Activated naive CD8-positive, alpha-beta T cell treated with anti-CD3 and anti-CD28 coated beads, Interleukin-2, amount 50 U/mL, for 24 hours (primary cell): ENCODE measurements at regions not wholly inside any gene's neighbourhood (a gene's known extent, or its start where the extent isn't known, plus 50 kb on each side); places are given as distances from the start of the nearest gene placed in this dataset.

Source experiments
- ATAC-seq: fragments of 150-1000 bp; cut with Tn5 transposase; one replicate; pipeline ENCODE4 v1.10.0; 2021
- DNase-seq: peaks from one replicate; pipeline ENCODE4 v3.0.0; 2021
- H3K27ac Mint-ChIP-seq: one replicate; pipeline ENCODE4 v1.8.0; 2021; ENCODE audit warnings: mild to moderate bottlenecking, mixed read lengths
- H3K27me3 Mint-ChIP-seq: one replicate; pipeline ENCODE4 v1.8.0; 2021; ENCODE audit warnings: mixed read lengths
- H3K36me3 Mint-ChIP-seq: one replicate; pipeline ENCODE4 v1.8.0; 2021; ENCODE audit warnings: low read depth, mixed read lengths
- H3K4me1 Mint-ChIP-seq: one replicate; pipeline ENCODE4 v1.8.0; 2021; ENCODE audit warnings: mixed read lengths
- H3K4me3 Mint-ChIP-seq: one replicate; pipeline ENCODE4 v1.8.0; 2021; ENCODE audit warnings: mild to moderate bottlenecking, moderate library complexity, mixed read lengths
- H3K9me3 Mint-ChIP-seq: one replicate; pipeline ENCODE4 v1.8.0; 2021; ENCODE audit warnings: mixed read lengths

GRCh38 chr2:219718066-219718465 lies 90.6 kb downstream of the SLC4A3 start:
- no peaks in the 10 kb centered on the region for H3K36me3 Mint-ChIP-seq
- H3K27me3 Mint-ChIP-seq: peaks cover 6% of the 10 kb centered on the region
- ATAC-seq (no peak), DNase-seq (no peak)
- H3K4me1 Mint-ChIP-seq: no peaks in the 10 kb centered on the region
- H3K27ac Mint-ChIP-seq: no peak overlapping the region
- no peak overlapping the region for H3K4me3 Mint-ChIP-seq
- peaks cover 4% of the 10 kb centered on the region for H3K9me3 Mint-ChIP-seq

GRCh38 chr2:219719521-219719920 lies 92.1 kb downstream of the SLC4A3 start:
- no peaks in the 10 kb centered on the region for H3K9me3 Mint-ChIP-seq
- H3K27ac Mint-ChIP-seq: no peak overlapping the region
- H3K4me3 Mint-ChIP-seq: no peak overlapping the region
- H3K36me3 Mint-ChIP-seq: no peaks in the 10 kb centered on the region
- ATAC-seq (no peak), DNase-seq (no peak)
- H3K27me3 Mint-ChIP-seq: peaks cover 6% of the 10 kb centered on the region
- no peaks in the 10 kb centered on the region for H3K4me1 Mint-ChIP-seq

- no peaks in the 10 kb centered on the region for H3K9me3 Mint-ChIP-seq
- ATAC-seq (no peak), DNase-seq (no peak)
- no peaks in the 10 kb centered on the region for H3K4me1 Mint-ChIP-seq
- no peak overlapping the region for H3K27ac Mint-ChIP-seq
- H3K27me3 Mint-ChIP-seq: peaks cover 9% of the 10 kb centered on the region
- H3K36me3 Mint-ChIP-seq: no peaks in the 10 kb centered on the region
- no peak overlapping the region for H3K4me3 Mint-ChIP-seq
These were observed 93.5 kb downstream of the SLC4A3 start for GRCh38 chr2:219720956-219721355.

- H3K36me3 Mint-ChIP-seq: no peaks in the 10 kb centered on the region
- H3K9me3 Mint-ChIP-seq: no peaks in the 10 kb centered on the region
- no peak overlapping the region for H3K27ac Mint-ChIP-seq
- no peaks in the 10 kb centered on the region for H3K4me1 Mint-ChIP-seq
- ATAC-seq (no peak), DNase-seq (no peak)
- peaks cover 7% of the 10 kb centered on the region for H3K27me3 Mint-ChIP-seq
- no peak overlapping the region for H3K4me3 Mint-ChIP-seq
These were observed 94.9 kb downstream of the SLC4A3 start for GRCh38 chr2:219722276-219722879.

GRCh38 chr2:219723311-219723710 lies 95.9 kb downstream of the SLC4A3 start:
- Mint-ChIP-seq H3K4me1 (no peaks in the 10 kb centered on the region), H3K27ac (no peak overlapping the region), H3K27me3 (peaks cover 7% of the 10 kb centered on the region), H3K36me3 (no peaks in the 10 kb centered on the region), H3K4me3 (no peak overlapping the region), H3K9me3 (no peaks in the 10 kb centered on the region)
- DNase-seq (no peak), ATAC-seq (no peak)

GRCh38 chr2:219724628-219725027 lies 97.2 kb downstream of the SLC4A3 start:
- Mint-ChIP-seq H3K27ac (no peak overlapping the region), H3K4me1 (no peaks in the 10 kb centered on the region), H3K9me3 (no peaks in the 10 kb centered on the region), H3K36me3 (no peaks in the 10 kb centered on the region), H3K27me3 (peaks cover 6% of the 10 kb centered on the region), H3K4me3 (no peak overlapping the region)
- ATAC-seq (no peak), DNase-seq (no peak)

GRCh38 chr2:219726916-219727315 lies 99.5 kb downstream of the SLC4A3 start:
- H3K9me3 Mint-ChIP-seq: no peaks in the 10 kb centered on the region
- no peaks in the 10 kb centered on the region for H3K36me3 Mint-ChIP-seq
- DNase-seq (no peak), ATAC-seq (no peak)
- H3K27ac Mint-ChIP-seq: no peak overlapping the region
- no peaks in the 10 kb centered on the region for H3K4me1 Mint-ChIP-seq
- H3K4me3 Mint-ChIP-seq: no peak overlapping the region
- H3K27me3 Mint-ChIP-seq: peaks cover 8% of the 10 kb centered on the region

- H3K36me3 Mint-ChIP-seq: no peaks in the 10 kb centered on the region
- H3K9me3 Mint-ChIP-seq: no peaks in the 10 kb centered on the region
- no peak for DNase-seq
- peaks cover 12% of the 10 kb centered on the region for H3K27me3 Mint-ChIP-seq
- ATAC-seq: no peak
- no peak overlapping the region for H3K4me3 Mint-ChIP-seq
- no peaks in the 10 kb centered on the region for H3K4me1 Mint-ChIP-seq
- no peak overlapping the region for H3K27ac Mint-ChIP-seq
These were observed 100.5 kb downstream of the SLC4A3 start for GRCh38 chr2:219727771-219728429.

- no peak overlapping the region for H3K4me3 Mint-ChIP-seq
- DNase-seq (no peak), ATAC-seq (no peak)
- H3K4me1 Mint-ChIP-seq: no peaks in the 10 kb centered on the region
- H3K27ac Mint-ChIP-seq: no peak overlapping the region
- no peaks in the 10 kb centered on the region for H3K36me3 Mint-ChIP-seq
- peaks cover 14% of the 10 kb centered on the region for H3K27me3 Mint-ChIP-seq
- H3K9me3 Mint-ChIP-seq: no peaks in the 10 kb centered on the region
These were observed 101.6 kb downstream of the SLC4A3 start for GRCh38 chr2:219728991-219729487.

GRCh38 chr2:219731173-219731572 lies 103.7 kb downstream of the SLC4A3 start:
- H3K36me3 Mint-ChIP-seq: no peaks in the 10 kb centered on the region
- ATAC-seq (no peak), DNase-seq (no peak)
- no peaks in the 10 kb centered on the region for H3K9me3 Mint-ChIP-seq
- peaks cover 15% of the 10 kb centered on the region for H3K27me3 Mint-ChIP-seq
- H3K4me1 Mint-ChIP-seq: no peaks in the 10 kb centered on the region
- H3K27ac Mint-ChIP-seq: no peak overlapping the region
- H3K4me3 Mint-ChIP-seq: no peak overlapping the region

- Mint-ChIP-seq H3K9me3 (no peaks in the 10 kb centered on the region), H3K4me1 (no peaks in the 10 kb centered on the region), H3K27ac (no peak overlapping the region), H3K36me3 (no peaks in the 10 kb centered on the region), H3K27me3 (peaks cover 14% of the 10 kb centered on the region), H3K4me3 (no peak overlapping the region)
- DNase-seq (no peak), ATAC-seq (no peak)
These were observed 105.7 kb downstream of the SLC4A3 start for GRCh38 chr2:219733106-219733505.

GRCh38 chr2:219733746-219734145 lies 106.3 kb downstream of the SLC4A3 start:
- H3K9me3 Mint-ChIP-seq: no peaks in the 10 kb centered on the region
- ATAC-seq (no peak), DNase-seq (no peak)
- H3K27me3 Mint-ChIP-seq: peaks cover 14% of the 10 kb centered on the region
- H3K27ac Mint-ChIP-seq: no peak overlapping the region
- no peak overlapping the region for H3K4me3 Mint-ChIP-seq
- no peaks in the 10 kb centered on the region for H3K4me1 Mint-ChIP-seq
- no peaks in the 10 kb centered on the region for H3K36me3 Mint-ChIP-seq

- ATAC-seq: no peak
- peaks cover 14% of the 10 kb centered on the region for H3K27me3 Mint-ChIP-seq
- no peaks in the 10 kb centered on the region for H3K9me3 Mint-ChIP-seq
- DNase-seq: no peak
- no peak overlapping the region for H3K4me3 Mint-ChIP-seq
- H3K4me1 Mint-ChIP-seq: no peaks in the 10 kb centered on the region
- no peak overlapping the region for H3K27ac Mint-ChIP-seq
- H3K36me3 Mint-ChIP-seq: no peaks in the 10 kb centered on the region
These were observed 108.8 kb downstream of the SLC4A3 start for GRCh38 chr2:219736209-219736608.

GRCh38 chr2:219737270-219737691 lies 109.9 kb downstream of the SLC4A3 start:
- H3K27ac Mint-ChIP-seq: no peak overlapping the region
- peaks cover 14% of the 10 kb centered on the region for H3K27me3 Mint-ChIP-seq
- H3K9me3 Mint-ChIP-seq: no peaks in the 10 kb centered on the region
- no peak overlapping the region for H3K4me3 Mint-ChIP-seq
- H3K36me3 Mint-ChIP-seq: no peaks in the 10 kb centered on the region
- ATAC-seq (no peak), DNase-seq (no peak)
- no peaks in the 10 kb centered on the region for H3K4me1 Mint-ChIP-seq

- H3K36me3 Mint-ChIP-seq: no peaks in the 10 kb centered on the region
- no peak for ATAC-seq
- H3K9me3 Mint-ChIP-seq: no peaks in the 10 kb centered on the region
- no peaks in the 10 kb centered on the region for H3K4me1 Mint-ChIP-seq
- H3K4me3 Mint-ChIP-seq: no peak overlapping the region
- no peak for DNase-seq
- peaks cover 8% of the 10 kb centered on the region for H3K27me3 Mint-ChIP-seq
- H3K27ac Mint-ChIP-seq: no peak overlapping the region
These were observed 111.6 kb downstream of the SLC4A3 start for GRCh38 chr2:219739066-219739465.
